Femur (tissue), 1 donor: ENCODE measurements at regions not wholly inside any gene's neighbourhood (a gene's known extent, or its start where the extent isn't known, plus 50 kb on each side); places are given as distances from the start of the nearest gene placed in this dataset.
"Not testable (repeated sequence)": the region's sequence is repeated elsewhere in the genome, so short reads cannot be mapped to it uniquely, and the experiment has no call there.

Source experiments
- DNase-seq: peaks from one replicate; pipeline ENCODE4 v3.0.0-alpha.2; 2017

GRCh38 chr13:90591260-90591926 is 756.1 kb upstream of the MIR17HG start:
- no peak for DNase-seq

- DNase-seq, result no peak
These were observed 755.6 kb upstream of the MIR17HG start for GRCh38 chr13:90591927-90592268.

GRCh38 chr13:90592943-90593342 is 754.5 kb upstream of the MIR17HG start:
- no peak for DNase-seq

GRCh38 chr13:90594681-90595080 is 752.8 kb upstream of the MIR17HG start:
- DNase-seq, result no peak

GRCh38 chr13:90605664-90606063 is 741.8 kb upstream of the MIR17HG start:
- DNase-seq, result no peak

- DNase-seq, result not testable (repeated sequence)
These were observed 740.6 kb upstream of the MIR17HG start for GRCh38 chr13:90606921-90607320.

- DNase-seq, result no peak
These were observed 735.1 kb upstream of the MIR17HG start for GRCh38 chr13:90612391-90612790.

GRCh38 chr13:90613076-90613795 is 734.3 kb upstream of the MIR17HG start:
- no peak for DNase-seq

- no peak for DNase-seq
These were observed 732.3 kb upstream of the MIR17HG start for GRCh38 chr13:90615236-90615635.

- no peak for DNase-seq
These were observed 731.7 kb upstream of the MIR17HG start for GRCh38 chr13:90615767-90616166.

- DNase-seq, result no peak
These were observed 729.4 kb upstream of the MIR17HG start for GRCh38 chr13:90618133-90618532.

GRCh38 chr13:90622541-90622940 is 724.9 kb upstream of the MIR17HG start:
- no peak for DNase-seq

GRCh38 chr13:90623318-90624011 is 724.0 kb upstream of the MIR17HG start:
- no peak for DNase-seq

GRCh38 chr13:90627813-90628212 is 719.7 kb upstream of the MIR17HG start:
- DNase-seq, result no peak

GRCh38 chr13:90628471-90628870 is 719.0 kb upstream of the MIR17HG start:
- no peak for DNase-seq

GRCh38 chr13:90630716-90631115 is 716.8 kb upstream of the MIR17HG start:
- no peak for DNase-seq

- no peak for DNase-seq
These were observed 715.3 kb upstream of the MIR17HG start for GRCh38 chr13:90632184-90632583.

- no peak for DNase-seq
These were observed 713.6 kb upstream of the MIR17HG start for GRCh38 chr13:90633849-90634248.

- DNase-seq, result no peak
These were observed 706.5 kb upstream of the MIR17HG start for GRCh38 chr13:90640976-90641375.

GRCh38 chr13:90641884-90642283 is 705.6 kb upstream of the MIR17HG start:
- DNase-seq, result no peak

GRCh38 chr13:90645582-90645981 is 701.9 kb upstream of the MIR17HG start:
- no peak for DNase-seq

- DNase-seq, result no peak
These were observed 699.0 kb upstream of the MIR17HG start for GRCh38 chr13:90648497-90648896.

- DNase-seq, result no peak
These were observed 695.5 kb upstream of the MIR17HG start for GRCh38 chr13:90652036-90652435.

- DNase-seq, result no peak
These were observed 692.5 kb upstream of the MIR17HG start for GRCh38 chr13:90654970-90655369.
